Lower leg skin (tissue), 3 donors: ENCODE measurements at regions not wholly inside any gene's neighbourhood (a gene's known extent, or its start where the extent isn't known, plus 50 kb on each side); places are given as distances from the start of the nearest gene placed in this dataset.

ENCODE experiments used
- POLR2A ChIP-seq, 2 donors: fragments of 450-650 bp; IDR thresholded peaks; one replicate each; pipeline ENCODE4 v1.6.1; 2016 to 2017; ENCODE audit warnings: antibody characterized with exemption in 2 of 2, mild to moderate bottlenecking in 1 of 2, moderate library complexity in 1 of 2
- TF ChIP-seq, protein P1 (sequence below), 3 donors: fragments of 450-650 bp; IDR thresholded peaks; one replicate each; pipeline ENCODE4 v1.5.1; 2016; ENCODE audit warnings: antibody characterized with exemption in 3 of 3, mild to moderate bottlenecking in 3 of 3, moderate library complexity in 2 of 3

DNA sequence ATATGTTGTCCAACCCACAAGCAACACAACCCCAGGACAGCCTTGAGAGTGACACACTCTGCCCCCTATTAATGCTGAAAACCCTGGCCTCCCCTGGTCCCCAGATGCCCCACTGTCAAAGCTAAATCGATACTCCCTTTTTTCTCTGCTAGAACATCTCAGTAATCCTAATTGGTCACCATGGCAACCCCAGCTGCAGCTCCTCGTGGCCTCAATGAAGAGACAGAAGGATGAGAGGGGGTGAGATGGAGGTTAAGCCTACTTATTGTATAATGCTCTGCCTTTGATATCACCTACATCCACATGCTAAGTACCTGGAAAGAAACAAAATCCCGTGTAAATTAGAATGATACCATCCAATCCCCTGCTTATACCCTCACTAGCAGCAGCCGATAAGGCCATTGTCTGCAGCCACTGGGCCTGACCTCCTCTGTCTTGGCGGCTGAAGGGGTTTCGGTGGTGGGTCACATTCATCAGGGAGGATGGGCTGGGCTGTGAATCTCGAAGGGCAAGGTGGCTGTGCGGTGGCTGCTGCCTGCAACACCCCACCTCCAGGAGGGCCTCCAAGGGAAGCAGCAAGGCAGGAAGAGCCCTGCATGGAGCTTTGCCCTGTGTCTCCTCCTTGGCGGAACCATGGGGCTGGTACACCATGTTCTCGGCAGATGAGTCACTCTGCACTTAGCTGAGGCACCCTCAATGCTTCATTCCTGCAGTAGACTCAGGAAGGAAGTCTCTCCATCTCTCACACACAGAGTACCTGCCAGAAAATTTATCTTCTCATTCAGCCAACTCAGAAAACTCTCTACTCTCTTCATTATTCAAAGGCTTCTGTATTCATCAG lies 399.5 kb downstream of the BUD13 start:
- TF ChIP-seq, protein P1, sequence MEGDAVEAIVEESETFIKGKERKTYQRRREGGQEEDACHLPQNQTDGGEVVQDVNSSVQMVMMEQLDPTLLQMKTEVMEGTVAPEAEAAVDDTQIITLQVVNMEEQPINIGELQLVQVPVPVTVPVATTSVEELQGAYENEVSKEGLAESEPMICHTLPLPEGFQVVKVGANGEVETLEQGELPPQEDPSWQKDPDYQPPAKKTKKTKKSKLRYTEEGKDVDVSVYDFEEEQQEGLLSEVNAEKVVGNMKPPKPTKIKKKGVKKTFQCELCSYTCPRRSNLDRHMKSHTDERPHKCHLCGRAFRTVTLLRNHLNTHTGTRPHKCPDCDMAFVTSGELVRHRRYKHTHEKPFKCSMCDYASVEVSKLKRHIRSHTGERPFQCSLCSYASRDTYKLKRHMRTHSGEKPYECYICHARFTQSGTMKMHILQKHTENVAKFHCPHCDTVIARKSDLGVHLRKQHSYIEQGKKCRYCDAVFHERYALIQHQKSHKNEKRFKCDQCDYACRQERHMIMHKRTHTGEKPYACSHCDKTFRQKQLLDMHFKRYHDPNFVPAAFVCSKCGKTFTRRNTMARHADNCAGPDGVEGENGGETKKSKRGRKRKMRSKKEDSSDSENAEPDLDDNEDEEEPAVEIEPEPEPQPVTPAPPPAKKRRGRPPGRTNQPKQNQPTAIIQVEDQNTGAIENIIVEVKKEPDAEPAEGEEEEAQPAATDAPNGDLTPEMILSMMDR (IDR thresholded peaks at IDR 0.05), result no peak
- TF ChIP-seq POLR2A (IDR thresholded peaks at IDR 0.05), result no peak
